SK-N-SH (cell line): ENCODE measurements at regions not wholly inside any gene's neighbourhood (a gene's known extent, or its start where the extent isn't known, plus 50 kb on each side); places are given as distances from the start of the nearest gene placed in this dataset.

Experiments used
- CTCF ChIA-PET: fragments of 300-600, 350-600 bp; formaldehyde crosslinking; extraction: SDS; loops from one replicate; lab custom pipeline; 2021; lab: Yijun Ruan, JAX
- POLR2A ChIA-PET: fragments of 350-600 bp; sonication (Branson Sonifier 250); formaldehyde crosslinking; extraction: SDS; loops from one replicate; lab custom pipeline; 2020; ENCODE audit warnings: antibody characterized with exemption, inconsistent platforms; lab: Yijun Ruan, JAX
- DNase-seq: peaks from one replicate; pipeline ENCODE4 v3.0.0; 2012
- H2AFZ ChIP-seq: fragments of 200-600 bp; sonication (generic); 2 replicates; pipeline ENCODE4 v1.8.1; 2016; ENCODE audit warnings: antibody characterized with exemption, mild to moderate bottlenecking, low read depth
- H3F3A ChIP-seq: fragments of 200-600 bp; sonication (generic); replicated peaks from 2 replicates; pipeline ENCODE3; 2016; ENCODE audit warnings: antibody characterized with exemption, mild to moderate bottlenecking; ENCODE audit not compliant: insufficient read depth
- H3K27ac ChIP-seq, 2 experiments: fragments of 200-500 bp in 1 of 2; fragments of 200-600 bp in 1 of 2; sonication (Bioruptor generic) in 1 of 2; sonication (generic), shearing (Covaris generic) in 1 of 2; 2 replicates each; pipeline versions ENCODE4 v1.5.1 to v1.6.1; 2014 to 2016; ENCODE audit warnings: low read depth in 2 of 2, inconsistent platforms in 1 of 2, low read length in 1 of 2, mild to moderate bottlenecking in 1 of 2, mixed read lengths in 1 of 2
- H3K27me3 ChIP-seq: fragments of 200-600 bp; sonication (generic), shearing (Covaris generic); 2 replicates; pipeline ENCODE4 v1.6.1; 2016; ENCODE audit warnings: mixed run types; ENCODE audit not compliant: insufficient read depth
- H3K36me3 ChIP-seq, 2 experiments: fragments of 200-500 bp in 1 of 2; fragments of 200-600 bp in 1 of 2; sonication (Bioruptor generic) in 1 of 2; sonication (generic) in 1 of 2; replicated peaks in 1 of 2; 2 replicates each; pipeline versions ENCODE3 to v1.5.1; 2014 to 2016; ENCODE audit warnings: low read length in 1 of 2, mild to moderate bottlenecking in 1 of 2; ENCODE audit not compliant: insufficient read depth in 2 of 2, control insufficient read depth in 1 of 2
- H3K4me1 ChIP-seq, 2 experiments: fragments of 200-500 bp in 1 of 2; fragments of 200-600 bp in 1 of 2; sonication (Bioruptor generic) in 1 of 2; sonication (generic), shearing (Covaris generic) in 1 of 2; 2 replicates each; pipeline versions ENCODE4 v1.5.1 to v1.6.1; 2014 to 2016; ENCODE audit warnings: low read depth in 1 of 2, low read length in 1 of 2, mixed run types in 1 of 2; ENCODE audit not compliant: insufficient read depth in 2 of 2, control insufficient read depth in 1 of 2
- H3K4me2 ChIP-seq: fragments of 200-600 bp; sonication (generic), shearing (Covaris generic); 2 replicates; pipeline ENCODE4 v1.6.1; 2017; ENCODE audit warnings: mixed run types
- H3K4me3 ChIP-seq, 2 experiments: fragments of 200-500 bp in 1 of 2; fragments of 200-600 bp in 1 of 2; sonication (Bioruptor generic) in 1 of 2; sonication (generic), shearing (Covaris generic) in 1 of 2; 2 replicates each; pipeline versions ENCODE4 v1.5.1 to v1.8.1; 2014 to 2016; ENCODE audit warnings: low read depth in 2 of 2, inconsistent platforms in 1 of 2, low read length in 1 of 2, mild to moderate bottlenecking in 1 of 2, mixed read lengths in 1 of 2, moderate library complexity in 1 of 2
- H3K79me2 ChIP-seq: fragments of 200-600 bp; sonication (generic); 2 replicates; pipeline ENCODE4 v1.8.1; 2017; ENCODE audit warnings: mild to moderate bottlenecking; ENCODE audit not compliant: insufficient read depth
- H3K9ac ChIP-seq: fragments of 200-600 bp; sonication (generic); 2 replicates; pipeline ENCODE4 v1.6.1; 2017; ENCODE audit warnings: mixed run types
- H3K9me2 ChIP-seq: fragments of 200-600 bp; sonication (generic); 2 replicates; pipeline ENCODE4 v1.6.1; 2017; ENCODE audit warnings: mixed run types
- H3K9me3 ChIP-seq: fragments of 200-600 bp; sonication (generic); 2 replicates; pipeline ENCODE4 v1.6.1; 2017; ENCODE audit warnings: mixed run types, mild to moderate bottlenecking, moderate library complexity
- H4K20me1 ChIP-seq: fragments of 200-600 bp; sonication (generic); 2 replicates; pipeline ENCODE4 v1.6.1; 2017; ENCODE audit warnings: mild to moderate bottlenecking, mixed run types; ENCODE audit not compliant: insufficient read depth
- CHD2 ChIP-seq: fragments of 150-350 bp; IDR thresholded peaks from 2 replicates; pipeline ENCODE4 v1.6.1; 2018; ENCODE audit warnings: low read length; ENCODE audit not compliant: partially characterized antibody
- CTCF ChIP-seq: fragments of 200-600 bp; sonication (generic); IDR thresholded peaks from 2 replicates; pipeline ENCODE4 v1.6.1; 2017; ENCODE audit warnings: antibody characterized with exemption, mild to moderate bottlenecking, moderate library complexity
- ELF1 ChIP-seq: IDR thresholded peaks from 2 replicates; pipeline ENCODE4 v1.4.0; 2012
- EZH2phosphoT487 ChIP-seq: fragments of 200-600 bp; sonication (generic); IDR thresholded peaks from 2 replicates; pipeline ENCODE4 v1.6.1; 2017; ENCODE audit warnings: low read depth, mixed run types, mild to moderate bottlenecking, antibody characterized with exemption, moderate library complexity, borderline replicate concordance
- FOSL2 ChIP-seq: IDR thresholded peaks from 2 replicates; pipeline ENCODE4 v1.4.0; 2012; ENCODE audit warnings: low read depth, mild to moderate bottlenecking, moderate library complexity, borderline replicate concordance
- FOXJ3 ChIP-seq: sonication (generic); formaldehyde crosslinking; IDR thresholded peaks from 2 replicates; pipeline ENCODE4 v1.5.1; 2020; ENCODE audit warnings: mild to moderate bottlenecking, missing genetic modification reagents
- FOXM1 ChIP-seq: IDR thresholded peaks from 2 replicates; pipeline ENCODE4 v1.4.0; 2012; ENCODE audit warnings: low read depth, mild to moderate bottlenecking
- GABPA ChIP-seq: IDR thresholded peaks from 2 replicates; pipeline ENCODE4 v1.4.0; 2012; ENCODE audit warnings: low read depth, mild to moderate bottlenecking
- GATA2 ChIP-seq: sonication (generic); formaldehyde crosslinking; IDR thresholded peaks from 2 replicates; pipeline ENCODE4 v1.5.0; 2020; ENCODE audit warnings: mild to moderate bottlenecking, missing genetic modification reagents
- IRF3 ChIP-seq: fragments of 150-350 bp; IDR thresholded peaks from 2 replicates; pipeline ENCODE4 v1.6.1; 2016; ENCODE audit warnings: mild to moderate bottlenecking, low read depth, low read length
- JUND ChIP-seq: IDR thresholded peaks from 2 replicates; pipeline ENCODE4 v1.4.0; 2012
- MEF2A ChIP-seq: IDR thresholded peaks from 2 replicates; pipeline ENCODE4 v1.4.0; 2012; ENCODE audit warnings: low read depth, borderline replicate concordance
- PBX3 ChIP-seq: IDR thresholded peaks from 2 replicates; pipeline ENCODE4; 2012
- RAD21 ChIP-seq: IDR thresholded peaks from 2 replicates; pipeline ENCODE4 v1.6.1; 2012; ENCODE audit warnings: mild to moderate bottlenecking, low read length
- RCOR1 ChIP-seq: fragments of 150-350 bp; IDR thresholded peaks from 2 replicates; pipeline ENCODE4 v1.6.1; 2017; ENCODE audit warnings: antibody characterized with exemption, low read length
- REST ChIP-seq: IDR thresholded peaks from 2 replicates; pipeline ENCODE4 v1.6.1; 2012; ENCODE audit warnings: mild to moderate bottlenecking, low read depth, low read length, moderate library complexity
- RXRA ChIP-seq: IDR thresholded peaks from 2 replicates; pipeline ENCODE4 v1.4.0; 2012; ENCODE audit warnings: low read depth, mild to moderate bottlenecking, borderline replicate concordance
- SMC3 ChIP-seq: IDR thresholded peaks from 2 replicates; pipeline ENCODE4 v1.6.1; 2012; ENCODE audit warnings: low read depth, low read length, improper control_type of control experiment
- TAF1 ChIP-seq: IDR thresholded peaks from 2 replicates; pipeline ENCODE4 v1.6.1; 2012; ENCODE audit warnings: low read depth, mild to moderate bottlenecking, low read length, moderate library complexity, borderline replicate concordance
- TCF12 ChIP-seq: IDR thresholded peaks from 2 replicates; pipeline ENCODE4 v1.4.0; 2012
- TEAD4 ChIP-seq: IDR thresholded peaks from 2 replicates; pipeline ENCODE4 v1.4.0; 2012; ENCODE audit warnings: mild to moderate bottlenecking, borderline replicate concordance; ENCODE audit not compliant: insufficient read depth
- USF2 ChIP-seq: fragments of 150-350 bp; IDR thresholded peaks from 2 replicates; pipeline ENCODE4 v1.6.1; 2017; ENCODE audit warnings: antibody characterized with exemption, low read length, low read depth, borderline replicate concordance
- YY1 ChIP-seq: IDR thresholded peaks from 2 replicates; pipeline ENCODE4 v1.4.0; 2012; ENCODE audit warnings: low read depth, mild to moderate bottlenecking
- WGBS: methylation state at CpG from one replicate; pipeline ENCODE4 v1.1.6; 2017; ENCODE audit warnings: low lambda C conversion rate; 5-methylcytosine and 5-hydroxymethylcytosine counted together

- H3K4me1 ChIP-seq = no peaks in the 10 kb centered on the region
- no peaks in the 10 kb centered on the region for H3K9me3 ChIP-seq
- TF ChIP-seq PBX3 (no peak), FOXJ3 (no peak), YY1 (no peak), JUND (no peak), TAF1 (no peak), RCOR1 (no peak), FOSL2 (no peak), CTCF (no peak), CHD2 (no peak), RXRA (no peak), IRF3 (no peak), FOXM1 (no peak), USF2 (no peak), GATA2 (CRISPR knock-in tag) (no peak), ELF1 (no peak), RAD21 (no peak)
- no peaks in the 10 kb centered on the region for H3K27me3 ChIP-seq
- 8% methylated on average over 6 of the region's 6 CpGs for WGBS
- CTCF ChIA-PET = no interaction called here
- no peaks in the 10 kb centered on the region for H4K20me1 ChIP-seq
- H2AFZ ChIP-seq = no peak overlapping the region
- no peaks in the 10 kb centered on the region for H3K79me2 ChIP-seq
- no peak for DNase-seq
- POLR2A ChIA-PET = no interaction called here
- H3K36me3 ChIP-seq = no peaks in the 10 kb centered on the region
- H3K27ac ChIP-seq = no peak overlapping the region
- no peak overlapping the region for H3K4me2 ChIP-seq
- no peaks in the 10 kb centered on the region for H3K9me2 ChIP-seq
- H3K9ac ChIP-seq = no peak overlapping the region
- H3F3A ChIP-seq = no peaks in the 10 kb centered on the region
- no peak overlapping the region for H3K4me3 ChIP-seq
Measured at GRCh38 chr1:90236493-90236892, 241.6 kb downstream of the ZNF326 start.

GRCh38 chr1:90223401-90223800, 228.5 kb downstream of the ZNF326 start:
- no peak for DNase-seq
- Histone ChIP-seq H3K9me3 (no peaks in the 10 kb centered on the region), H3K9me2 (no peaks in the 10 kb centered on the region), H4K20me1 (no peaks in the 10 kb centered on the region), H3F3A (no peaks in the 10 kb centered on the region), H3K4me1 (no peaks in the 10 kb centered on the region), H3K9ac (no peak overlapping the region), H3K27ac (no peak overlapping the region), H3K4me2 (no peak overlapping the region), H2AFZ (no peak overlapping the region), H3K36me3 (no peaks in the 10 kb centered on the region), H3K4me3 (no peak overlapping the region), H3K79me2 (no peaks in the 10 kb centered on the region), H3K27me3 (no peaks in the 10 kb centered on the region; the same call in 1 of the 2 replicates)
- ChIA-PET CTCF (no interaction called here), POLR2A (no interaction called here)
- TF ChIP-seq REST (no peak), EZH2phosphoT487 (no peak), TEAD4 (no peak), TCF12 (no peak), RCOR1 (no peak), SMC3 (no peak), MEF2A (no peak), RAD21 (no peak), GABPA (no peak)
